ENCODE measurements at regions not wholly inside any gene's neighbourhood (a gene's known extent, or its start where the extent isn't known, plus 50 kb on each side); places are given as distances from the start of the nearest gene placed in this dataset.

GRCh38 chr11:42054351-42054900 is 595.0 kb upstream of the LRRC4C start:
- Histone ChIP-seq H3K27me3 (ENCODE audit: insufficient read depth, low read depth, severe bottlenecking) (peaks cover 10% of the 10 kb centered on the region), H3K9me3 (ENCODE audit: severe bottlenecking) (no peaks in the 10 kb centered on the region), H3K36me3 (no peaks in the 10 kb centered on the region), H3K4me3 (ENCODE audit: low read depth, low read length) (no peak overlapping the region), H3K27ac (no peak overlapping the region)
- TF ChIP-seq CTCF (IDR thresholded peaks at IDR 0.05; ENCODE audit: low read depth, low read length) = no peak
- DNase-seq = no peak

GRCh38 chr11:42055606-42056005 is 596.2 kb upstream of the LRRC4C start:
- Histone ChIP-seq H3K27me3 (ENCODE audit: insufficient read depth, low read depth, severe bottlenecking) (peaks cover 17% of the 10 kb centered on the region), H3K27ac (no peak overlapping the region), H3K4me3 (ENCODE audit: low read depth, low read length) (no peak overlapping the region), H3K9me3 (ENCODE audit: severe bottlenecking) (no peaks in the 10 kb centered on the region), H3K36me3 (no peaks in the 10 kb centered on the region)
- no peak for TF ChIP-seq CTCF (IDR thresholded peaks at IDR 0.05; ENCODE audit: low read depth, low read length)
- DNase-seq = no peak

- H3K9me3 ChIP-seq (ENCODE audit: severe bottlenecking) = no peaks in the 10 kb centered on the region
- peaks cover 22% of the 10 kb centered on the region for H3K27me3 ChIP-seq (ENCODE audit: insufficient read depth, low read depth, severe bottlenecking)
- no peak overlapping the region for H3K27ac ChIP-seq
- DNase-seq = no peak
- TF ChIP-seq CTCF (IDR thresholded peaks at IDR 0.05; ENCODE audit: low read depth, low read length) = no peak
- H3K36me3 ChIP-seq = no peaks in the 10 kb centered on the region
- no peak overlapping the region for H3K4me3 ChIP-seq (ENCODE audit: low read depth, low read length)
Observed at GRCh38 chr11:42058794-42059193, 599.3 kb upstream of the LRRC4C start.

DNA sequence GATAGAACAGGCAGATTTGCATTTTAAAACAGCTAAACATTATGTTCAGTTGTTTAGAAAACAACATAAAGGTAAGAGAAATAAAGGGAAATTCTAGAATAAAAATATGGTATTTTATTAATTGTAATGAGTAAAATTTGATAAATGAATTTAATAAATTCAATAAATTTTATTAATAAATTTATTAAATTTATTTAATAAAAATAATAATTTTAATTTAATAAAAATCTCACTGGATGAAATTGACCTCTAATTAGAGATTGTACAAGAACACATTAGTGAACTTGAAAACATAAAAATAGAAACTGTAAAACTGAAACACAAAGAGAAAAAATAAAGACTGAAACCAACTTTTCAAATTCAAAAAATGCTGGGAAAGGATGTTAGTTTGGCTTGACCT is 605.7 kb upstream of the LRRC4C start:
- DNase-seq = no peak
- Histone ChIP-seq H3K4me3 (ENCODE audit: low read depth, low read length) (no peak overlapping the region), H3K27ac (no peak overlapping the region), H3K36me3 (no peaks in the 10 kb centered on the region), H3K27me3 (ENCODE audit: insufficient read depth, low read depth, severe bottlenecking) (peaks cover 30% of the 10 kb centered on the region), H3K9me3 (ENCODE audit: severe bottlenecking) (no peaks in the 10 kb centered on the region)
- TF ChIP-seq CTCF (IDR thresholded peaks at IDR 0.05; ENCODE audit: low read depth, low read length) = no peak

GRCh38 chr11:42066113-42066512 is 606.7 kb upstream of the LRRC4C start:
- no peak overlapping the region for H3K27ac ChIP-seq
- peaks cover 30% of the 10 kb centered on the region for H3K27me3 ChIP-seq (ENCODE audit: insufficient read depth, low read depth, severe bottlenecking)
- DNase-seq = no peak
- no peak overlapping the region for H3K4me3 ChIP-seq (ENCODE audit: low read depth, low read length)
- H3K9me3 ChIP-seq (ENCODE audit: severe bottlenecking) = no peaks in the 10 kb centered on the region
- no peak for TF ChIP-seq CTCF (IDR thresholded peaks at IDR 0.05; ENCODE audit: low read depth, low read length)
- no peaks in the 10 kb centered on the region for H3K36me3 ChIP-seq

GRCh38 chr11:42074306-42074705 is 614.9 kb upstream of the LRRC4C start:
- H3K9me3 ChIP-seq (ENCODE audit: severe bottlenecking) = no peaks in the 10 kb centered on the region
- no peak overlapping the region for H3K27ac ChIP-seq
- H3K27me3 ChIP-seq (ENCODE audit: insufficient read depth, low read depth, severe bottlenecking) = peaks cover 27% of the 10 kb centered on the region
- no peak overlapping the region for H3K4me3 ChIP-seq (ENCODE audit: low read depth, low read length)
- DNase-seq = no peak
- H3K36me3 ChIP-seq = no peaks in the 10 kb centered on the region
- TF ChIP-seq CTCF (IDR thresholded peaks at IDR 0.05; ENCODE audit: low read depth, low read length) = no peak
